ENCODE measurements at regions not wholly inside any gene's neighbourhood (a gene's known extent, or its start where the extent isn't known, plus 50 kb on each side); places are given as distances from the start of the nearest gene placed in this dataset.

DNA sequence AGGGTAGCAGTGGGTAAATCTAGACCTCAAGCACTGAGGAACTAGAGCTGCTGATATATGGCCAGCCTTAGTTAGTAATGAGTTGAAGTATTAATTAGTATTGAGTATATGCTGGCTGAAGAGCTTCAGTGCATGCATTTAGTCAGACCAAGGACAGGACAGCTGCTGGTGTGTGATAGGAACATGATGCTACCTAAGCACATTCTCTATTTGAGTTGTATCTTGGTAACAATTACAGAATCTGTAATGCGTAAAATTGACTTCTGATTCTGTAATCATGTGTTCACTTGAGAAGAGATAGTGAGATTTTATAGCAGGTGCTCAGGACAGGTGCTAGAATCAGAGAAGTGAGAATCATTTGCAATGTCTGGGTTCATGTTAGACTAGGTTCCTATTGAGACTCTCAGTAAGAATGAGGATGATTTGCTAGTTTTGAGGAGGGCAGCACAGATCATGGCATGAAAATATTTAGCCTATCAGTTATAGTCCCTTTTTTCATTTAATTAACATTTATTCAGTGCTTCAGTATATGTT, 369.4 kb upstream of the HS3ST5 start:
- TF ChIP-seq CTCF (IDR thresholded peaks at IDR 0.05; ENCODE audit: low read depth, low read length), result no peak
- no peak for TF ChIP-seq MAX (IDR thresholded peaks at IDR 0.05; ENCODE audit: low read depth, low read length)
- TF ChIP-seq POLR2A (IDR thresholded peaks at IDR 0.05; ENCODE audit: extremely low read depth, insufficient read length), result no peak

Measured in NB4 (cell line).